SK-N-SH (cell line): ENCODE measurements at regions not wholly inside any gene's neighbourhood (a gene's known extent, or its start where the extent isn't known, plus 50 kb on each side); places are given as distances from the start of the nearest gene placed in this dataset.

ENCODE experiments used
- CTCF ChIA-PET: fragments of 300-600, 350-600 bp; formaldehyde crosslinking; extraction: SDS; loops from one replicate; lab custom pipeline; 2021; lab: Yijun Ruan, JAX
- POLR2A ChIA-PET: fragments of 350-600 bp; sonication (Branson Sonifier 250); formaldehyde crosslinking; extraction: SDS; loops from one replicate; lab custom pipeline; 2020; ENCODE audit warnings: antibody characterized with exemption, inconsistent platforms; lab: Yijun Ruan, JAX
- DNase-seq: peaks from one replicate; pipeline ENCODE4 v3.0.0; 2012
- H2AFZ ChIP-seq: fragments of 200-600 bp; sonication (generic); 2 replicates; pipeline ENCODE4 v1.8.1; 2016; ENCODE audit warnings: antibody characterized with exemption, mild to moderate bottlenecking, low read depth
- H3F3A ChIP-seq: fragments of 200-600 bp; sonication (generic); replicated peaks from 2 replicates; pipeline ENCODE3; 2016; ENCODE audit warnings: antibody characterized with exemption, mild to moderate bottlenecking; ENCODE audit not compliant: insufficient read depth
- H3K27ac ChIP-seq, 2 experiments: fragments of 200-500 bp in 1 of 2; fragments of 200-600 bp in 1 of 2; sonication (Bioruptor generic) in 1 of 2; sonication (generic), shearing (Covaris generic) in 1 of 2; 2 replicates each; pipeline versions ENCODE4 v1.5.1 to v1.6.1; 2014 to 2016; ENCODE audit warnings: low read depth in 2 of 2, inconsistent platforms in 1 of 2, low read length in 1 of 2, mild to moderate bottlenecking in 1 of 2, mixed read lengths in 1 of 2
- H3K27me3 ChIP-seq: fragments of 200-600 bp; sonication (generic), shearing (Covaris generic); 2 replicates; pipeline ENCODE4 v1.6.1; 2016; ENCODE audit warnings: mixed run types; ENCODE audit not compliant: insufficient read depth
- H3K36me3 ChIP-seq, 2 experiments: fragments of 200-500 bp in 1 of 2; fragments of 200-600 bp in 1 of 2; sonication (Bioruptor generic) in 1 of 2; sonication (generic) in 1 of 2; replicated peaks in 1 of 2; 2 replicates each; pipeline versions ENCODE3 to v1.5.1; 2014 to 2016; ENCODE audit warnings: low read length in 1 of 2, mild to moderate bottlenecking in 1 of 2; ENCODE audit not compliant: insufficient read depth in 2 of 2, control insufficient read depth in 1 of 2
- H3K4me1 ChIP-seq, 2 experiments: fragments of 200-500 bp in 1 of 2; fragments of 200-600 bp in 1 of 2; sonication (Bioruptor generic) in 1 of 2; sonication (generic), shearing (Covaris generic) in 1 of 2; 2 replicates each; pipeline versions ENCODE4 v1.5.1 to v1.6.1; 2014 to 2016; ENCODE audit warnings: low read depth in 1 of 2, low read length in 1 of 2, mixed run types in 1 of 2; ENCODE audit not compliant: insufficient read depth in 2 of 2, control insufficient read depth in 1 of 2
- H3K4me2 ChIP-seq: fragments of 200-600 bp; sonication (generic), shearing (Covaris generic); 2 replicates; pipeline ENCODE4 v1.6.1; 2017; ENCODE audit warnings: mixed run types
- H3K4me3 ChIP-seq, 2 experiments: fragments of 200-500 bp in 1 of 2; fragments of 200-600 bp in 1 of 2; sonication (Bioruptor generic) in 1 of 2; sonication (generic), shearing (Covaris generic) in 1 of 2; 2 replicates each; pipeline versions ENCODE4 v1.5.1 to v1.8.1; 2014 to 2016; ENCODE audit warnings: low read depth in 2 of 2, inconsistent platforms in 1 of 2, low read length in 1 of 2, mild to moderate bottlenecking in 1 of 2, mixed read lengths in 1 of 2, moderate library complexity in 1 of 2
- H3K79me2 ChIP-seq: fragments of 200-600 bp; sonication (generic); 2 replicates; pipeline ENCODE4 v1.8.1; 2017; ENCODE audit warnings: mild to moderate bottlenecking; ENCODE audit not compliant: insufficient read depth
- H3K9ac ChIP-seq: fragments of 200-600 bp; sonication (generic); 2 replicates; pipeline ENCODE4 v1.6.1; 2017; ENCODE audit warnings: mixed run types
- H3K9me2 ChIP-seq: fragments of 200-600 bp; sonication (generic); 2 replicates; pipeline ENCODE4 v1.6.1; 2017; ENCODE audit warnings: mixed run types
- H3K9me3 ChIP-seq: fragments of 200-600 bp; sonication (generic); 2 replicates; pipeline ENCODE4 v1.6.1; 2017; ENCODE audit warnings: mixed run types, mild to moderate bottlenecking, moderate library complexity
- H4K20me1 ChIP-seq: fragments of 200-600 bp; sonication (generic); 2 replicates; pipeline ENCODE4 v1.6.1; 2017; ENCODE audit warnings: mild to moderate bottlenecking, mixed run types; ENCODE audit not compliant: insufficient read depth
- CHD2 ChIP-seq: fragments of 150-350 bp; IDR thresholded peaks from 2 replicates; pipeline ENCODE4 v1.6.1; 2018; ENCODE audit warnings: low read length; ENCODE audit not compliant: partially characterized antibody
- CTCF ChIP-seq: fragments of 200-600 bp; sonication (generic); IDR thresholded peaks from 2 replicates; pipeline ENCODE4 v1.6.1; 2017; ENCODE audit warnings: antibody characterized with exemption, mild to moderate bottlenecking, moderate library complexity
- EZH2phosphoT487 ChIP-seq: fragments of 200-600 bp; sonication (generic); IDR thresholded peaks from 2 replicates; pipeline ENCODE4 v1.6.1; 2017; ENCODE audit warnings: low read depth, mixed run types, mild to moderate bottlenecking, antibody characterized with exemption, moderate library complexity, borderline replicate concordance
- GABPA ChIP-seq: IDR thresholded peaks from 2 replicates; pipeline ENCODE4 v1.4.0; 2012; ENCODE audit warnings: low read depth, mild to moderate bottlenecking
- GATA2 ChIP-seq: sonication (generic); formaldehyde crosslinking; IDR thresholded peaks from 2 replicates; pipeline ENCODE4 v1.5.0; 2020; ENCODE audit warnings: mild to moderate bottlenecking, missing genetic modification reagents
- JUND ChIP-seq: IDR thresholded peaks from 2 replicates; pipeline ENCODE4 v1.4.0; 2012
- MAX ChIP-seq: IDR thresholded peaks from 2 replicates; pipeline ENCODE4 v1.4.0; 2012; ENCODE audit warnings: low read depth
- MEF2A ChIP-seq: IDR thresholded peaks from 2 replicates; pipeline ENCODE4 v1.4.0; 2012; ENCODE audit warnings: low read depth, borderline replicate concordance
- NFIC ChIP-seq: IDR thresholded peaks from 2 replicates; pipeline ENCODE4 v1.4.0; 2012; ENCODE audit warnings: borderline replicate concordance
- NRF1 ChIP-seq: IDR thresholded peaks from 2 replicates; pipeline ENCODE4 v1.6.1; 2012; ENCODE audit warnings: low read depth, mild to moderate bottlenecking, low read length
- RAD21 ChIP-seq: IDR thresholded peaks from 2 replicates; pipeline ENCODE4 v1.6.1; 2012; ENCODE audit warnings: mild to moderate bottlenecking, low read length
- RCOR1 ChIP-seq: fragments of 150-350 bp; IDR thresholded peaks from 2 replicates; pipeline ENCODE4 v1.6.1; 2017; ENCODE audit warnings: antibody characterized with exemption, low read length
- REST ChIP-seq: IDR thresholded peaks from 2 replicates; pipeline ENCODE4 v1.6.1; 2012; ENCODE audit warnings: mild to moderate bottlenecking, low read depth, low read length, moderate library complexity
- SIN3A ChIP-seq: IDR thresholded peaks from 2 replicates; pipeline ENCODE4 v1.6.1; 2012; ENCODE audit warnings: low read depth, mild to moderate bottlenecking, low read length, moderate library complexity, borderline replicate concordance
- SMC3 ChIP-seq: IDR thresholded peaks from 2 replicates; pipeline ENCODE4 v1.6.1; 2012; ENCODE audit warnings: low read depth, low read length, improper control_type of control experiment
- TAF1 ChIP-seq: IDR thresholded peaks from 2 replicates; pipeline ENCODE4 v1.6.1; 2012; ENCODE audit warnings: low read depth, mild to moderate bottlenecking, low read length, moderate library complexity, borderline replicate concordance
- TEAD4 ChIP-seq: IDR thresholded peaks from 2 replicates; pipeline ENCODE4 v1.4.0; 2012; ENCODE audit warnings: mild to moderate bottlenecking, borderline replicate concordance; ENCODE audit not compliant: insufficient read depth
- USF1 ChIP-seq: IDR thresholded peaks from 2 replicates; pipeline ENCODE4 v1.4.0; 2012; ENCODE audit warnings: low read depth, borderline replicate concordance
- USF2 ChIP-seq: fragments of 150-350 bp; IDR thresholded peaks from 2 replicates; pipeline ENCODE4 v1.6.1; 2017; ENCODE audit warnings: antibody characterized with exemption, low read length, low read depth, borderline replicate concordance
- YY1 ChIP-seq: IDR thresholded peaks from 2 replicates; pipeline ENCODE4 v1.4.0; 2012; ENCODE audit warnings: low read depth, mild to moderate bottlenecking
- WGBS: methylation state at CpG from one replicate; pipeline ENCODE4 v1.1.6; 2017; ENCODE audit warnings: low lambda C conversion rate; 5-methylcytosine and 5-hydroxymethylcytosine counted together
- TF ChIP-seq, protein P1 (sequence below): fragments of 150-350 bp; IDR thresholded peaks from 2 replicates; pipeline ENCODE4 v1.6.1; 2016; ENCODE audit warnings: mild to moderate bottlenecking, low read depth, low read length

DNA sequence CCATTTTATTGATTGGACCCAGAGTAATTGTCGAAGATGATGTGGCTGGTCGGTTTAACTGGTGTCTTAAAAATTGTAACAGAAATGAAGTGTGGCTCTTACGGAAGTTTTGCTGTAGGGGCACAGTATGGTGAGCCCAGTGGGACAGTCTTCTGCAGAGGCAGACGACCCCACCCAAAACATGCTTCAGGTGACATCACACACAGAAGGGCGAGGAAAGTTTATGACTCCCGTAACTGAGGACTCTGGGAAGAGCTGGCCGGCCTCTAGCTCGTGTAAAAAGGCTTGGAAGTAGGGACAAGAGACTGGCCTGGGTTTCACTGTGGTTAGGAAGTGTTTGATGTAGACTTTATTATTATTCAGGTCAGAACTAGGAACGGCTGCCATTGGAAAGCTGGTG, 73.3 kb downstream of the HTR5A start (continued):
- TF ChIP-seq CHD2 (no peak), GABPA (no peak), JUND (no peak), SIN3A (no peak), RAD21 (no peak), MAX (no peak), MEF2A (no peak)

- TF ChIP-seq TEAD4 (no peak), RAD21 (no peak), NFIC (no peak), EZH2phosphoT487 (no peak), TAF1 (no peak), NRF1 (no peak), CHD2 (no peak), REST (no peak), USF1 (no peak), RCOR1 (no peak), SIN3A (no peak), MEF2A (no peak), MAX (no peak), USF2 (no peak), SMC3 (no peak), GATA2 (no peak), CTCF (no peak), YY1 (no peak)
- TF ChIP-seq, protein P1, sequence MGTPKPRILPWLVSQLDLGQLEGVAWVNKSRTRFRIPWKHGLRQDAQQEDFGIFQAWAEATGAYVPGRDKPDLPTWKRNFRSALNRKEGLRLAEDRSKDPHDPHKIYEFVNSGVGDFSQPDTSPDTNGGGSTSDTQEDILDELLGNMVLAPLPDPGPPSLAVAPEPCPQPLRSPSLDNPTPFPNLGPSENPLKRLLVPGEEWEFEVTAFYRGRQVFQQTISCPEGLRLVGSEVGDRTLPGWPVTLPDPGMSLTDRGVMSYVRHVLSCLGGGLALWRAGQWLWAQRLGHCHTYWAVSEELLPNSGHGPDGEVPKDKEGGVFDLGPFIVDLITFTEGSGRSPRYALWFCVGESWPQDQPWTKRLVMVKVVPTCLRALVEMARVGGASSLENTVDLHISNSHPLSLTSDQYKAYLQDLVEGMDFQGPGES, result no peak
- no peak overlapping the region for H3K4me3 ChIP-seq
- H3K36me3 ChIP-seq, result no peaks in the 10 kb centered on the region
- H2AFZ ChIP-seq, result no peak overlapping the region
- no peak overlapping the region for H3K4me2 ChIP-seq
- H3K79me2 ChIP-seq, result no peaks in the 10 kb centered on the region
- H3K27me3 ChIP-seq, result peaks cover 16% of the 10 kb centered on the region; the same call in 1 of the 2 replicates
- H3K9ac ChIP-seq, result no peak overlapping the region
- ChIA-PET POLR2A (no interaction called here), CTCF (interaction anchor here (0.7 to 2.0 kb wide), 3 partner anchors 125 to 217 kb away, joined by 3 to 7 read pairs (median 3); no protein-coding TSS in a partner anchor)
- no peaks in the 10 kb centered on the region for H3K4me1 ChIP-seq
- H3K9me2 ChIP-seq, result no peaks in the 10 kb centered on the region
- H3F3A ChIP-seq, result no peaks in the 10 kb centered on the region
- DNase-seq, result no peak
- no peaks in the 10 kb centered on the region for H3K9me3 ChIP-seq
- WGBS, result 6% methylated on average over 3 of the region's 6 CpGs
- H3K27ac ChIP-seq, result no peak overlapping the region
- no peaks in the 10 kb centered on the region for H4K20me1 ChIP-seq
Measured at GRCh38 chr7:155144371-155144770, 74.2 kb downstream of the HTR5A start.
